Activated naive CD8-positive, alpha-beta T cell treated with anti-CD3 and anti-CD28 coated beads, Interleukin-2, amount 50 U/mL, for 24 hours (primary cell): ENCODE measurements at regions not wholly inside any gene's neighbourhood (a gene's known extent, or its start where the extent isn't known, plus 50 kb on each side); places are given as distances from the start of the nearest gene placed in this dataset.
"Not testable (repeated sequence)": the region's sequence is repeated elsewhere in the genome, so short reads cannot be mapped to it uniquely, and the experiment has no call there.

ENCODE experiments used
- ATAC-seq: fragments of 150-1000 bp; cut with Tn5 transposase; one replicate; pipeline ENCODE4 v1.10.0; 2021
- DNase-seq: peaks from one replicate; pipeline ENCODE4 v3.0.0; 2021
- H3K27ac Mint-ChIP-seq: one replicate; pipeline ENCODE4 v1.8.0; 2021; ENCODE audit warnings: mild to moderate bottlenecking, mixed read lengths
- H3K27me3 Mint-ChIP-seq: one replicate; pipeline ENCODE4 v1.8.0; 2021; ENCODE audit warnings: mixed read lengths
- H3K36me3 Mint-ChIP-seq: one replicate; pipeline ENCODE4 v1.8.0; 2021; ENCODE audit warnings: low read depth, mixed read lengths
- H3K4me1 Mint-ChIP-seq: one replicate; pipeline ENCODE4 v1.8.0; 2021; ENCODE audit warnings: mixed read lengths
- H3K4me3 Mint-ChIP-seq: one replicate; pipeline ENCODE4 v1.8.0; 2021; ENCODE audit warnings: mild to moderate bottlenecking, moderate library complexity, mixed read lengths
- H3K9me3 Mint-ChIP-seq: one replicate; pipeline ENCODE4 v1.8.0; 2021; ENCODE audit warnings: mixed read lengths

GRCh38 chr15:25091421-25092158 lies 136.8 kb downstream of the SNRPN start:
- Mint-ChIP-seq H3K36me3 (peaks cover 98% of the 10 kb centered on the region), H3K27ac (no peak overlapping the region), H3K9me3 (peaks cover 55% of the 10 kb centered on the region), H3K4me1 (no peaks in the 10 kb centered on the region), H3K27me3 (no peaks in the 10 kb centered on the region), H3K4me3 (no peak overlapping the region)
- ATAC-seq (no peak), DNase-seq (no peak)

GRCh38 chr15:25092661-25093060 lies 137.9 kb downstream of the SNRPN start:
- DNase-seq: no peak
- no peaks in the 10 kb centered on the region for H3K27me3 Mint-ChIP-seq
- H3K36me3 Mint-ChIP-seq: peaks cover 97% of the 10 kb centered on the region
- H3K4me1 Mint-ChIP-seq: no peaks in the 10 kb centered on the region
- H3K9me3 Mint-ChIP-seq: peaks cover 61% of the 10 kb centered on the region
- no peak overlapping the region for H3K27ac Mint-ChIP-seq
- no peak for ATAC-seq
- no peak overlapping the region for H3K4me3 Mint-ChIP-seq

GRCh38 chr15:25093455-25094029 lies 138.8 kb downstream of the SNRPN start:
- peaks cover 94% of the 10 kb centered on the region for H3K36me3 Mint-ChIP-seq
- no peak for DNase-seq

GRCh38 chr15:25094066-25094465 lies 139.3 kb downstream of the SNRPN start:
- no peaks in the 10 kb centered on the region for H3K27me3 Mint-ChIP-seq
- ATAC-seq (no peak), DNase-seq (no peak)
- H3K4me1 Mint-ChIP-seq: no peaks in the 10 kb centered on the region
- peaks cover 94% of the 10 kb centered on the region for H3K36me3 Mint-ChIP-seq
- H3K4me3 Mint-ChIP-seq: no peak overlapping the region
- H3K9me3 Mint-ChIP-seq: peaks cover 60% of the 10 kb centered on the region
- H3K27ac Mint-ChIP-seq: no peak overlapping the region

More at GRCh38 chr15:25093455-25094029, 138.8 kb downstream of the SNRPN start:
- Mint-ChIP-seq H3K4me3 (no peak overlapping the region), H3K9me3 (peaks cover 59% of the 10 kb centered on the region), H3K27me3 (no peaks in the 10 kb centered on the region), H3K4me1 (no peaks in the 10 kb centered on the region), H3K27ac (no peak overlapping the region)
- ATAC-seq: no peak

GRCh38 chr15:25094519-25094918 lies 139.7 kb downstream of the SNRPN start:
- DNase-seq (no peak), ATAC-seq (no peak)
- peaks cover 59% of the 10 kb centered on the region for H3K9me3 Mint-ChIP-seq
- no peak overlapping the region for H3K4me3 Mint-ChIP-seq
- H3K27me3 Mint-ChIP-seq: no peaks in the 10 kb centered on the region
- no peak overlapping the region for H3K27ac Mint-ChIP-seq
- H3K36me3 Mint-ChIP-seq: peaks cover 94% of the 10 kb centered on the region
- no peaks in the 10 kb centered on the region for H3K4me1 Mint-ChIP-seq

- Mint-ChIP-seq H3K4me3 (no peak overlapping the region), H3K27me3 (no peaks in the 10 kb centered on the region), H3K36me3 (peaks cover 91% of the 10 kb centered on the region), H3K27ac (no peak overlapping the region), H3K9me3 (peaks cover 57% of the 10 kb centered on the region), H3K4me1 (no peaks in the 10 kb centered on the region)
- ATAC-seq: no peak
- DNase-seq: no peak
These were observed 140.4 kb downstream of the SNRPN start for GRCh38 chr15:25095179-25095578.

GRCh38 chr15:25099966-25100365 lies 145.2 kb downstream of the SNRPN start:
- H3K4me1 Mint-ChIP-seq, H3K4me3 Mint-ChIP-seq, H3K27me3 Mint-ChIP-seq, DNase-seq, ATAC-seq, H3K27ac Mint-ChIP-seq: not testable (repeated sequence)
- peaks cover 52% of the 10 kb centered on the region for H3K9me3 Mint-ChIP-seq
- H3K36me3 Mint-ChIP-seq: peaks cover 84% of the 10 kb centered on the region

GRCh38 chr15:25106209-25106608 lies 151.4 kb downstream of the SNRPN start:
- H3K27ac Mint-ChIP-seq: no peak overlapping the region
- H3K9me3 Mint-ChIP-seq: peaks cover 64% of the 10 kb centered on the region
- H3K27me3 Mint-ChIP-seq: no peaks in the 10 kb centered on the region
- peaks cover 93% of the 10 kb centered on the region for H3K36me3 Mint-ChIP-seq
- H3K4me1 Mint-ChIP-seq: no peaks in the 10 kb centered on the region
- ATAC-seq: no peak
- no peak for DNase-seq
- H3K4me3 Mint-ChIP-seq: no peak overlapping the region

- ATAC-seq (no peak), DNase-seq (no peak)
- no peaks in the 10 kb centered on the region for H3K27me3 Mint-ChIP-seq
- H3K4me3 Mint-ChIP-seq: no peak overlapping the region
- H3K4me1 Mint-ChIP-seq: no peaks in the 10 kb centered on the region
- H3K9me3 Mint-ChIP-seq: peaks cover 47% of the 10 kb centered on the region
- H3K27ac Mint-ChIP-seq: no peak overlapping the region
- peaks cover 15% of the 10 kb centered on the region for H3K36me3 Mint-ChIP-seq
These were observed 179.0 kb downstream of the SNRPN start for GRCh38 chr15:25133804-25134203.

- Mint-ChIP-seq H3K9me3 (peaks cover 51% of the 10 kb centered on the region), H3K4me1 (no peaks in the 10 kb centered on the region), H3K27ac (no peak overlapping the region), H3K27me3 (no peaks in the 10 kb centered on the region), H3K4me3 (no peak overlapping the region), H3K36me3 (peaks cover 10% of the 10 kb centered on the region)
- ATAC-seq (no peak), DNase-seq (no peak)
These were observed 179.8 kb downstream of the SNRPN start for GRCh38 chr15:25134546-25134945.

GRCh38 chr15:25136119-25136518 lies 181.3 kb downstream of the SNRPN start:
- Mint-ChIP-seq H3K27me3 (no peaks in the 10 kb centered on the region), H3K4me3 (no peak overlapping the region), H3K27ac (no peak overlapping the region), H3K9me3 (peaks cover 46% of the 10 kb centered on the region), H3K4me1 (no peaks in the 10 kb centered on the region), H3K36me3 (peaks cover 5% of the 10 kb centered on the region)
- ATAC-seq (no peak), DNase-seq (no peak)

- peaks cover 2% of the 10 kb centered on the region for H3K36me3 Mint-ChIP-seq
- no peaks in the 10 kb centered on the region for H3K27me3 Mint-ChIP-seq
- H3K4me1 Mint-ChIP-seq: no peaks in the 10 kb centered on the region
- H3K4me3 Mint-ChIP-seq: no peak overlapping the region
- peaks cover 46% of the 10 kb centered on the region for H3K9me3 Mint-ChIP-seq
- DNase-seq: no peak
- H3K27ac Mint-ChIP-seq: no peak overlapping the region
- ATAC-seq: no peak
These were observed 182.2 kb downstream of the SNRPN start for GRCh38 chr15:25137013-25137412.

- ATAC-seq: no peak
- no peaks in the 10 kb centered on the region for H3K27me3 Mint-ChIP-seq
- H3K9me3 Mint-ChIP-seq: peaks cover 18% of the 10 kb centered on the region
- H3K4me1 Mint-ChIP-seq: no peaks in the 10 kb centered on the region
- no peak for DNase-seq
- H3K4me3 Mint-ChIP-seq: no peak overlapping the region
- no peak overlapping the region for H3K27ac Mint-ChIP-seq
- no peaks in the 10 kb centered on the region for H3K36me3 Mint-ChIP-seq
These were observed 214.5 kb downstream of the SNRPN start for GRCh38 chr15:25169318-25169717.

- ATAC-seq (no peak), DNase-seq (no peak)
- Mint-ChIP-seq H3K27ac (no peak overlapping the region), H3K9me3 (peaks cover 18% of the 10 kb centered on the region), H3K4me3 (no peak overlapping the region), H3K36me3 (no peaks in the 10 kb centered on the region), H3K4me1 (no peaks in the 10 kb centered on the region), H3K27me3 (no peaks in the 10 kb centered on the region)
These were observed 215.4 kb downstream of the SNRPN start for GRCh38 chr15:25170113-25170731.

- Mint-ChIP-seq H3K9me3 (peaks cover 16% of the 10 kb centered on the region), H3K27ac (no peak overlapping the region), H3K4me1 (no peaks in the 10 kb centered on the region), H3K4me3 (no peak overlapping the region), H3K27me3 (no peaks in the 10 kb centered on the region), H3K36me3 (no peaks in the 10 kb centered on the region)
- DNase-seq: no peak
- no peak for ATAC-seq
These were observed 216.0 kb downstream of the SNRPN start for GRCh38 chr15:25170781-25171110.
